ENCODE measurements at regions not wholly inside any gene's neighbourhood (a gene's known extent, or its start where the extent isn't known, plus 50 kb on each side); places are given as distances from the start of the nearest gene placed in this dataset.

- TF ChIP-seq CREB1 (CRISPR knock-in tag; IDR thresholded peaks at IDR 0.05; ENCODE audit: low read depth) (no peak), EZH2phosphoT487 (IDR thresholded peaks at IDR 0.05; ENCODE audit: unreplicated experiment) (no peak)
These were observed 151.3 kb upstream of the TMEM161B start (continued) for GRCh38 chr5:88419931-88420330.

- H3F3A ChIP-seq (replicated peaks; ENCODE audit: low read depth), result no peaks in the 10 kb centered on the region
- H3K27me3 ChIP-seq (ENCODE audit: insufficient read depth), result no peaks in the 10 kb centered on the region
- no peak overlapping the region for H3K27ac Mint-ChIP-seq
- H4K20me1 ChIP-seq (replicated peaks; ENCODE audit: insufficient read depth), result no peaks in the 10 kb centered on the region
- H3K4me3 Mint-ChIP-seq, result no peak overlapping the region
- H3K27ac ChIP-seq (ENCODE audit: low read depth), result no peak overlapping the region
- H3K9me2 ChIP-seq (ENCODE audit: insufficient read depth), result no peaks in the 10 kb centered on the region
- no peak overlapping the region for H3K4me2 ChIP-seq
- no peaks in the 10 kb centered on the region for H3K36me3 ChIP-seq (ENCODE audit: insufficient read depth)
- no peaks in the 10 kb centered on the region for H3K9me3 Mint-ChIP-seq
- TF ChIP-seq NANOG (IDR thresholded peaks at IDR 0.05; ENCODE audit: borderline replicate concordance), result no peak
- TF ChIP-seq EZH2phosphoT487 (IDR thresholded peaks at IDR 0.05; ENCODE audit: unreplicated experiment), result no peak
- no peak for TF ChIP-seq CREB1 (CRISPR knock-in tag; IDR thresholded peaks at IDR 0.05; ENCODE audit: low read depth)
- no peak for TF ChIP-seq ZNF331 (CRISPR knock-in tag; IDR thresholded peaks at IDR 0.05; ENCODE audit: low read depth)
- TF ChIP-seq ETS1 (IDR thresholded peaks at IDR 0.05), result no peak
- no peak for TF ChIP-seq EZH2 (IDR thresholded peaks at IDR 0.05; ENCODE audit: low read depth, unreplicated experiment)
- TF ChIP-seq, protein P1, sequence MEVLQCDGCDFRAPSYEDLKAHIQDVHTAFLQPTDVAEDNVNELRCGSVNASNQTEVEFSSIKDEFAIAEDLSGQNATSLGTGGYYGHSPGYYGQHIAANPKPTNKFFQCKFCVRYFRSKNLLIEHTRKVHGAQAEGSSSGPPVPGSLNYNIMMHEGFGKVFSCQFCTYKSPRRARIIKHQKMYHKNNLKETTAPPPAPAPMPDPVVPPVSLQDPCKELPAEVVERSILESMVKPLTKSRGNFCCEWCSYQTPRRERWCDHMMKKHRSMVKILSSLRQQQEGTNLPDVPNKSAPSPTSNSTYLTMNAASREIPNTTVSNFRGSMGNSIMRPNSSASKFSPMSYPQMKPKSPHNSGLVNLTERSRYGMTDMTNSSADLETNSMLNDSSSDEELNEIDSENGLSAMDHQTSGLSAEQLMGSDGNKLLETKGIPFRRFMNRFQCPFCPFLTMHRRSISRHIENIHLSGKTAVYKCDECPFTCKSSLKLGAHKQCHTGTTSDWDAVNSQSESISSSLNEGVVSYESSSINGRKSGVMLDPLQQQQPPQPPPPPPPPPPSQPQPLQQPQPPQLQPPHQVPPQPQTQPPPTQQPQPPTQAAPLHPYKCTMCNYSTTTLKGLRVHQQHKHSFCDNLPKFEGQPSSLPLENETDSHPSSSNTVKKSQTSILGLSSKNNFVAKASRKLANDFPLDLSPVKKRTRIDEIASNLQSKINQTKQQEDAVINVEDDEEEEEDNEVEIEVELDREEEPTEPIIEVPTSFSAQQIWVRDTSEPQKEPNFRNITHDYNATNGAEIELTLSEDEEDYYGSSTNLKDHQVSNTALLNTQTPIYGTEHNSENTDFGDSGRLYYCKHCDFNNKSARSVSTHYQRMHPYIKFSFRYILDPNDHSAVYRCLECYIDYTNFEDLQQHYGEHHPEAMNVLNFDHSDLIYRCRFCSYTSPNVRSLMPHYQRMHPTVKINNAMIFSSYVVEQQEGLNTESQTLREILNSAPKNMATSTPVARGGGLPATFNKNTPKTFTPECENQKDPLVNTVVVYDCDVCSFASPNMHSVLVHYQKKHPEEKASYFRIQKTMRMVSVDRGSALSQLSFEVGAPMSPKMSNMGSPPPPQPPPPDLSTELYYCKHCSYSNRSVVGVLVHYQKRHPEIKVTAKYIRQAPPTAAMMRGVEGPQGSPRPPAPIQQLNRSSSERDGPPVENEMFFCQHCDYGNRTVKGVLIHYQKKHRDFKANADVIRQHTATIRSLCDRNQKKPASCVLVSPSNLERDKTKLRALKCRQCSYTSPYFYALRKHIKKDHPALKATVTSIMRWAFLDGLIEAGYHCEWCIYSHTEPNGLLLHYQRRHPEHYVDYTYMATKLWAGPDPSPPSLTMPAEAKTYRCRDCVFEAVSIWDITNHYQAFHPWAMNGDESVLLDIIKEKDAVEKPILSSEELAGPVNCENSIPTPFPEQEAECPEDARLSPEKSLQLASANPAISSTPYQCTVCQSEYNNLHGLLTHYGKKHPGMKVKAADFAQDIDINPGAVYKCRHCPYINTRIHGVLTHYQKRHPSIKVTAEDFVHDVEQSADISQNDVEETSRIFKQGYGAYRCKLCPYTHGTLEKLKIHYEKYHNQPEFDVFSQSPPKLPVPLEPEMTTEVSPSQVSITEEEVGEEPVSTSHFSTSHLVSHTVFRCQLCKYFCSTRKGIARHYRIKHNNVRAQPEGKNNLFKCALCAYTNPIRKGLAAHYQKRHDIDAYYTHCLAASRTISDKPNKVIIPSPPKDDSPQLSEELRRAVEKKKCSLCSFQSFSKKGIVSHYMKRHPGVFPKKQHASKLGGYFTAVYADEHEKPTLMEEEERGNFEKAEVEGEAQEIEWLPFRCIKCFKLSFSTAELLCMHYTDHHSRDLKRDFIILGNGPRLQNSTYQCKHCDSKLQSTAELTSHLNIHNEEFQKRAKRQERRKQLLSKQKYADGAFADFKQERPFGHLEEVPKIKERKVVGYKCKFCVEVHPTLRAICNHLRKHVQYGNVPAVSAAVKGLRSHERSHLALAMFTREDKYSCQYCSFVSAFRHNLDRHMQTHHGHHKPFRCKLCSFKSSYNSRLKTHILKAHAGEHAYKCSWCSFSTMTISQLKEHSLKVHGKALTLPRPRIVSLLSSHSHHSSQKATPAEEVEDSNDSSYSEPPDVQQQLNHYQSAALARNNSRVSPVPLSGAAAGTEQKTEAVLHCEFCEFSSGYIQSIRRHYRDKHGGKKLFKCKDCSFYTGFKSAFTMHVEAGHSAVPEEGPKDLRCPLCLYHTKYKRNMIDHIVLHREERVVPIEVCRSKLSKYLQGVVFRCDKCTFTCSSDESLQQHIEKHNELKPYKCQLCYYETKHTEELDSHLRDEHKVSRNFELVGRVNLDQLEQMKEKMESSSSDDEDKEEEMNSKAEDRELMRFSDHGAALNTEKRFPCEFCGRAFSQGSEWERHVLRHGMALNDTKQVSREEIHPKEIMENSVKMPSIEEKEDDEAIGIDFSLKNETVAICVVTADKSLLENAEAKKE (CRISPR knock-in tag; IDR thresholded peaks at IDR 0.05), result no peak
- H3K36me3 Mint-ChIP-seq (ENCODE audit: low read depth), result no peaks in the 10 kb centered on the region
- no peaks in the 10 kb centered on the region for H3K27me3 Mint-ChIP-seq (ENCODE audit: insufficient read depth, low read depth, poor library complexity)
- H3K4me3 ChIP-seq, result no peak overlapping the region
- H3K4me1 Mint-ChIP-seq, result peaks cover 10% of the 10 kb centered on the region
- no peaks in the 10 kb centered on the region for H3K79me2 ChIP-seq (replicated peaks; ENCODE audit: insufficient read depth)
- DNase-seq (ENCODE audit: low spot score), result no peak
- ATAC-seq, result no peak
- H3K4me1 ChIP-seq (ENCODE audit: insufficient read depth), result peaks cover under 1% of the 10 kb centered on the region; the same call in 1 of the 2 replicates
- H2AFZ ChIP-seq, result no peak overlapping the region
These were observed 138.7 kb upstream of the TMEM161B start for GRCh38 chr5:88407341-88407740.

Data from GM23338 (cell line).